Gastroesophageal sphincter (tissue), 3 donors: ENCODE measurements at regions not wholly inside any gene's neighbourhood (a gene's known extent, or its start where the extent isn't known, plus 50 kb on each side); places are given as distances from the start of the nearest gene placed in this dataset.

Source experiments
- EP300 ChIP-seq: sonication (generic); formaldehyde crosslinking; IDR thresholded peaks from one replicate; pipeline ENCODE4 v1.6.1; 2017; ENCODE audit warnings: antibody characterized with exemption, mild to moderate bottlenecking
- POLR2A ChIP-seq, 2 donors: fragments of 450-650 bp; IDR thresholded peaks; one replicate each; pipeline ENCODE4 v1.6.1; 2017; ENCODE audit warnings: antibody characterized with exemption in 2 of 2, mild to moderate bottlenecking in 2 of 2, moderate library complexity in 1 of 2
- POLR2AphosphoS5 ChIP-seq: sonication (generic); formaldehyde crosslinking; IDR thresholded peaks from one replicate; pipeline ENCODE4 v1.6.1; 2017; ENCODE audit warnings: antibody characterized with exemption
- TF ChIP-seq, protein P1 (sequence below), 4 experiments: fragments of 200-600 bp in 2 of 4; fragments of 450-650 bp in 2 of 4; sonication (generic) in 1 of 4; IDR thresholded peaks; one replicate each; pipeline ENCODE4 v1.5.1; 2017 to 2019; ENCODE audit warnings: antibody characterized with exemption in 4 of 4, mild to moderate bottlenecking in 2 of 4, moderate library complexity in 2 of 4

DNA sequence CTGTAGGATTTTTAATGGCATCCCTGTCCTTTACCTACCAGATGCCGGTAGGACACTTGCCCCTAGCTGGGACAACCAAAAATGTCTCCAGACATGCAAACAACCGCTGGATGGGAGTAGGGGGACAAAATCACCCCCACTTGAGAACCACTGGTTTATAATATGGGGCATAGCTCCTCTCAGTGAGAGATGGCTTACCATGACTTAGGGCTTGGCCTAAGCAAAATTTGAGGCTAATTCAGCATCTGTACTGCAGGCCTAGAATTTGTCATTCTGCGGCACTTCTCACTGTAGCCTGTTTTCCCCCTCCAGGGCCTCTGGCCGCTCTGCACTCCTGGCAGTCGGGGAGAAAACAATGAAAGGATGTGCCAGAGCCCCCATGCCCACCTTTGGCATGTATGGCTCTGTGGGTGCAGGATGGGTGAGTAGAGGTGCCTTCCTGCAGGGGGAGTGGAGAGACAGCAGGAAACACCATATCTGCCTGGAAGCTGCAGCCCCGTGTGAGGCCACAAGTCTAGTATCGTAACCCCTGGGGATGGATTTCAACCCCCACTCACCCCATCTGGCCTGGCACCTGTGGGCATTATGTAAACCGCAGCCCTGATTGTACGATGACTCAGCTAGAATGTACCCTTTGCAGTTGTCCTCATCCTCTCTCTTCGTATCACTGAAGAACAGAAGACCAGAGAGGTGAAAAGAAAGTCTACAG lies 268.1 kb downstream of the SOX9 start:
- TF ChIP-seq EP300 = no peak
- no peak for TF ChIP-seq POLR2A (IDR thresholded peaks at IDR 0.05)
- TF ChIP-seq, protein P1, sequence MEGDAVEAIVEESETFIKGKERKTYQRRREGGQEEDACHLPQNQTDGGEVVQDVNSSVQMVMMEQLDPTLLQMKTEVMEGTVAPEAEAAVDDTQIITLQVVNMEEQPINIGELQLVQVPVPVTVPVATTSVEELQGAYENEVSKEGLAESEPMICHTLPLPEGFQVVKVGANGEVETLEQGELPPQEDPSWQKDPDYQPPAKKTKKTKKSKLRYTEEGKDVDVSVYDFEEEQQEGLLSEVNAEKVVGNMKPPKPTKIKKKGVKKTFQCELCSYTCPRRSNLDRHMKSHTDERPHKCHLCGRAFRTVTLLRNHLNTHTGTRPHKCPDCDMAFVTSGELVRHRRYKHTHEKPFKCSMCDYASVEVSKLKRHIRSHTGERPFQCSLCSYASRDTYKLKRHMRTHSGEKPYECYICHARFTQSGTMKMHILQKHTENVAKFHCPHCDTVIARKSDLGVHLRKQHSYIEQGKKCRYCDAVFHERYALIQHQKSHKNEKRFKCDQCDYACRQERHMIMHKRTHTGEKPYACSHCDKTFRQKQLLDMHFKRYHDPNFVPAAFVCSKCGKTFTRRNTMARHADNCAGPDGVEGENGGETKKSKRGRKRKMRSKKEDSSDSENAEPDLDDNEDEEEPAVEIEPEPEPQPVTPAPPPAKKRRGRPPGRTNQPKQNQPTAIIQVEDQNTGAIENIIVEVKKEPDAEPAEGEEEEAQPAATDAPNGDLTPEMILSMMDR (IDR thresholded peaks at IDR 0.05) = no peak
- no peak for TF ChIP-seq POLR2AphosphoS5
